ENCODE measurements at regions not wholly inside any gene's neighbourhood (a gene's known extent, or its start where the extent isn't known, plus 50 kb on each side); places are given as distances from the start of the nearest gene placed in this dataset.

DNA sequence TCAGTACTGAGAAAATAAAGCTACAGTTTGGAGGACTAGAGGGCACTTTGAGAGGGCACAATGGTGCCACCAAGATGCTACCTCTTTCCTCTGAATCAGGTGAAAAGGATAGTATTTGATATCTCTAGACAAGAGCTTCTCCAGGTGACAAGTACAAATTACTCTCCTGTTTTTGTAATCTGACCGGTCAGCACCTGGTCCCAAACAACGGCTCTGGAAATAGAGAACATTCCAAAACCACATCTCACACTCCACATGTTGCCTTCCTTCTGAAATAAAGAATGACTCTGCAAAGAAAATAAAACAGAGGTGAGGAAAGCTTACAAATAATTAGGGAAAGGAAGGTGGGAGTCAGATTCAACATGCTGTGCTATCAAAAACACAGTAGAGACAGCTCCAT is 51.3 kb upstream of the CITED2 start:
- TF ChIP-seq, protein P1, sequence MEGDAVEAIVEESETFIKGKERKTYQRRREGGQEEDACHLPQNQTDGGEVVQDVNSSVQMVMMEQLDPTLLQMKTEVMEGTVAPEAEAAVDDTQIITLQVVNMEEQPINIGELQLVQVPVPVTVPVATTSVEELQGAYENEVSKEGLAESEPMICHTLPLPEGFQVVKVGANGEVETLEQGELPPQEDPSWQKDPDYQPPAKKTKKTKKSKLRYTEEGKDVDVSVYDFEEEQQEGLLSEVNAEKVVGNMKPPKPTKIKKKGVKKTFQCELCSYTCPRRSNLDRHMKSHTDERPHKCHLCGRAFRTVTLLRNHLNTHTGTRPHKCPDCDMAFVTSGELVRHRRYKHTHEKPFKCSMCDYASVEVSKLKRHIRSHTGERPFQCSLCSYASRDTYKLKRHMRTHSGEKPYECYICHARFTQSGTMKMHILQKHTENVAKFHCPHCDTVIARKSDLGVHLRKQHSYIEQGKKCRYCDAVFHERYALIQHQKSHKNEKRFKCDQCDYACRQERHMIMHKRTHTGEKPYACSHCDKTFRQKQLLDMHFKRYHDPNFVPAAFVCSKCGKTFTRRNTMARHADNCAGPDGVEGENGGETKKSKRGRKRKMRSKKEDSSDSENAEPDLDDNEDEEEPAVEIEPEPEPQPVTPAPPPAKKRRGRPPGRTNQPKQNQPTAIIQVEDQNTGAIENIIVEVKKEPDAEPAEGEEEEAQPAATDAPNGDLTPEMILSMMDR (IDR thresholded peaks at IDR 0.05; ENCODE audit: control insufficient read depth, extremely low read depth, insufficient read depth): no peak
- DNase-seq (ENCODE audit: low read depth): no peak
- no peak overlapping the region for H3K4me3 ChIP-seq (ENCODE audit: low read depth, low read length)

DNA sequence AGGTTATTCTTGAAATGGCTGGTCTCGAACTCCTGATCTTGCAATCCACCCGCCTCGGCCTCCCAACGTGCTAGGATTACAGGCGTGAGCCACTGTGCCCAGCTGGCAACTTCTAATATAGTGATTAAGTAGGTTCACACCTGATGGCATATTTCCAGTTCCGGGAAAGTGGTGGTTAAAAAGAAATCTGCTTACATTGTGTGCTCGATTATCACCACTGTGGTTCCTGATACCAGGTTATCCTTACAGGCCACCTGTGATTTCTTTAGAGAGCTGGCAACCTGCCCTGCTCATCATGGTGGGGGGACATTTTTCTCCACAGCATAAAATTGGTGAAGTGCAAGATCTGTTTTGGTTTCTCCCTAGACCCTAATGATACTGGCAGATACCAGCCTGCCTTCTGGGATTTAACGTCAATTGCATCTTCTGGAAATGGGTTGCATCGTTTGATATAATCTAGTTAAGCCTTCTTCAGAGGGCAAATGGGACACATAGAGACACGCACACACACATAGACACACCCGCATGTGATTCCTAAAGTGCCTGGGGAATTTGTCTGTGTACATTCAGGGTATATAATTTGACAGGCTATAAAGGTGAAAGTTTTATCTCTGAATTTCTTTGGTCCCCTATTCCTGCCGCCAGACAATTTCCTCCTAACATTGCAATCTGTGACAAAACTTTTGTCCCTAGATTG is 49.7 kb upstream of the CITED2 start:
- H3K4me3 ChIP-seq (ENCODE audit: low read depth, low read length): no peak overlapping the region
- no peak for DNase-seq (ENCODE audit: low read depth)
- TF ChIP-seq, protein P1 (IDR thresholded peaks at IDR 0.05; ENCODE audit: control insufficient read depth, extremely low read depth, insufficient read depth): no peak
